KMS-11 (cell line): ENCODE measurements at regions not wholly inside any gene's neighbourhood (a gene's known extent, or its start where the extent isn't known, plus 50 kb on each side); places are given as distances from the start of the nearest gene placed in this dataset.

Source experiments
- H2AFZ ChIP-seq: fragments of 200-600 bp; sonication (generic); 2 replicates; pipeline ENCODE4 v1.6.1; 2016; ENCODE audit warnings: antibody characterized with exemption, mixed run types, low read depth
- H3K27ac ChIP-seq: fragments of 200-600 bp; sonication (generic); 2 replicates; pipeline ENCODE4 v1.6.1; 2016; ENCODE audit warnings: mild to moderate bottlenecking, mixed run types
- H3K27me3 ChIP-seq: fragments of 200-600 bp; sonication (generic); 2 replicates; pipeline ENCODE4 v1.6.1; 2017; ENCODE audit warnings: mild to moderate bottlenecking, low read depth, mixed run types, moderate library complexity; ENCODE audit not compliant: insufficient read depth
- H3K36me3 ChIP-seq: fragments of 200-600 bp; sonication (generic); 2 replicates; pipeline ENCODE4 v1.6.1; 2017; ENCODE audit warnings: mild to moderate bottlenecking, mixed run types; ENCODE audit not compliant: insufficient read depth
- H3K4me1 ChIP-seq: fragments of 200-600 bp; sonication (generic); 2 replicates; pipeline ENCODE4 v1.6.1; 2016; ENCODE audit warnings: mild to moderate bottlenecking, low read depth, mixed run types; ENCODE audit not compliant: poor library complexity, severe bottlenecking
- H3K4me2 ChIP-seq: fragments of 200-600 bp; sonication (generic); 2 replicates; pipeline ENCODE4 v1.7.0; 2016; ENCODE audit warnings: mild to moderate bottlenecking, mixed run types
- H3K4me3 ChIP-seq: fragments of 200-600 bp; sonication (generic); IDR thresholded peaks from 2 replicates; pipeline ENCODE4 v1.6.1; 2017; ENCODE audit warnings: low read depth, low read length, mixed read lengths; ENCODE audit not compliant: insufficient read depth
- H3K79me2 ChIP-seq: fragments of 200-600 bp; sonication (generic); 2 replicates; pipeline ENCODE4 v1.6.1; 2016; ENCODE audit warnings: low read depth, mixed run types; ENCODE audit not compliant: insufficient read depth
- H3K9ac ChIP-seq: fragments of 200-600 bp; sonication (generic); 2 replicates; pipeline ENCODE4 v1.6.1; 2016; ENCODE audit warnings: mild to moderate bottlenecking, mixed run types
- H4K20me1 ChIP-seq: fragments of 200-600 bp; sonication (generic); 2 replicates; pipeline ENCODE4 v1.6.1; 2016; ENCODE audit warnings: mild to moderate bottlenecking, mixed run types; ENCODE audit not compliant: insufficient read depth
- CTCF ChIP-seq: fragments of 200-600 bp; sonication (generic); conservative IDR thresholded peaks from 2 replicates; pipeline ENCODE4 v1.6.1; 2017; ENCODE audit warnings: low read depth, mild to moderate bottlenecking, antibody characterized with exemption, low read length, moderate library complexity, mixed read lengths

- Histone ChIP-seq H3K4me3 (no peak overlapping the region), H3K9ac (no peak overlapping the region), H2AFZ (no peak overlapping the region), H3K27ac (no peak overlapping the region), H3K36me3 (no peaks in the 10 kb centered on the region), H4K20me1 (no peaks in the 10 kb centered on the region), H3K4me2 (no peak overlapping the region), H3K27me3 (no peaks in the 10 kb centered on the region; the same call in 1 of the 2 replicates), H3K4me1 (no peaks in the 10 kb centered on the region), H3K79me2 (no peaks in the 10 kb centered on the region)
- TF ChIP-seq CTCF = no peak
Measured at GRCh38 chr19:29299416-29300380, 86.7 kb upstream of the UQCRFS1 start.

GRCh38 chr19:29302002-29302928 is 89.3 kb upstream of the UQCRFS1 start:
- TF ChIP-seq CTCF = no peak
- Histone ChIP-seq H3K27me3 (no peaks in the 10 kb centered on the region; the same call in 1 of the 2 replicates), H2AFZ (no peak overlapping the region), H3K4me1 (no peaks in the 10 kb centered on the region), H3K4me3 (no peak overlapping the region), H3K79me2 (no peaks in the 10 kb centered on the region), H3K27ac (no peak overlapping the region), H3K36me3 (no peaks in the 10 kb centered on the region), H3K4me2 (no peak overlapping the region), H3K9ac (no peak overlapping the region), H4K20me1 (no peaks in the 10 kb centered on the region)

GRCh38 chr19:29303069-29303718 is 90.2 kb upstream of the UQCRFS1 start:
- H3K4me1 ChIP-seq = no peaks in the 10 kb centered on the region
- no peak overlapping the region for H3K4me2 ChIP-seq
- H4K20me1 ChIP-seq = no peaks in the 10 kb centered on the region
- no peaks in the 10 kb centered on the region for H3K36me3 ChIP-seq
- no peaks in the 10 kb centered on the region; the same call in 1 of the 2 replicates for H3K27me3 ChIP-seq
- H3K27ac ChIP-seq = no peak overlapping the region
- H3K4me3 ChIP-seq = no peak overlapping the region
- no peak for TF ChIP-seq CTCF
- no peaks in the 10 kb centered on the region for H3K79me2 ChIP-seq
- H2AFZ ChIP-seq = no peak overlapping the region
- H3K9ac ChIP-seq = no peak overlapping the region

GRCh38 chr19:29303719-29304090 is 90.8 kb upstream of the UQCRFS1 start:
- no peak overlapping the region for H3K27ac ChIP-seq
- no peaks in the 10 kb centered on the region for H3K36me3 ChIP-seq
- no peak overlapping the region for H3K4me2 ChIP-seq
- no peaks in the 10 kb centered on the region for H4K20me1 ChIP-seq
- H3K27me3 ChIP-seq = no peaks in the 10 kb centered on the region; the same call in 1 of the 2 replicates
- TF ChIP-seq CTCF = no peak
- H3K4me3 ChIP-seq = no peak overlapping the region
- H3K79me2 ChIP-seq = no peaks in the 10 kb centered on the region
- no peak overlapping the region for H3K9ac ChIP-seq
- no peak overlapping the region for H2AFZ ChIP-seq
- no peaks in the 10 kb centered on the region for H3K4me1 ChIP-seq
